Keratinocyte (primary cell): ENCODE measurements at regions not wholly inside any gene's neighbourhood (a gene's known extent, or its start where the extent isn't known, plus 50 kb on each side); places are given as distances from the start of the nearest gene placed in this dataset.

ENCODE experiments used
- EZH2 ChIP-seq: IDR thresholded peaks from one replicate; pipeline ENCODE4 v1.6.1; 2012; ENCODE audit warnings: inconsistent platforms, mild to moderate bottlenecking, low read length, moderate library complexity
- TF ChIP-seq, protein P1 (sequence below), 3 experiments: IDR thresholded peaks in 1 of 3; conservative IDR thresholded peaks in 1 of 3; optimal IDR thresholded peaks in 1 of 3; 2 replicates in 2 of 3; 3 replicates in 1 of 3; pipeline versions ENCODE3 to v1.5.1; 2011; ENCODE audit warnings: low read length in 3 of 3, mild to moderate bottlenecking in 3 of 3, moderate library complexity in 2 of 3, control low read depth in 1 of 3, inconsistent platforms in 1 of 3; ENCODE audit not compliant: insufficient read depth in 2 of 3; ENCODE audit errors: extremely low read depth in 1 of 3

- TF ChIP-seq, protein P1, sequence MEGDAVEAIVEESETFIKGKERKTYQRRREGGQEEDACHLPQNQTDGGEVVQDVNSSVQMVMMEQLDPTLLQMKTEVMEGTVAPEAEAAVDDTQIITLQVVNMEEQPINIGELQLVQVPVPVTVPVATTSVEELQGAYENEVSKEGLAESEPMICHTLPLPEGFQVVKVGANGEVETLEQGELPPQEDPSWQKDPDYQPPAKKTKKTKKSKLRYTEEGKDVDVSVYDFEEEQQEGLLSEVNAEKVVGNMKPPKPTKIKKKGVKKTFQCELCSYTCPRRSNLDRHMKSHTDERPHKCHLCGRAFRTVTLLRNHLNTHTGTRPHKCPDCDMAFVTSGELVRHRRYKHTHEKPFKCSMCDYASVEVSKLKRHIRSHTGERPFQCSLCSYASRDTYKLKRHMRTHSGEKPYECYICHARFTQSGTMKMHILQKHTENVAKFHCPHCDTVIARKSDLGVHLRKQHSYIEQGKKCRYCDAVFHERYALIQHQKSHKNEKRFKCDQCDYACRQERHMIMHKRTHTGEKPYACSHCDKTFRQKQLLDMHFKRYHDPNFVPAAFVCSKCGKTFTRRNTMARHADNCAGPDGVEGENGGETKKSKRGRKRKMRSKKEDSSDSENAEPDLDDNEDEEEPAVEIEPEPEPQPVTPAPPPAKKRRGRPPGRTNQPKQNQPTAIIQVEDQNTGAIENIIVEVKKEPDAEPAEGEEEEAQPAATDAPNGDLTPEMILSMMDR (optimal IDR thresholded peaks at IDR 0.05 in 1 of 3, IDR thresholded peaks at IDR 0.05 in 1 of 3, conservative IDR thresholded peaks at IDR 0.05 in 1 of 3; ENCODE audit: extremely low read depth in 1 of 3, insufficient read depth in 2 of 3, low read length in 3 of 3), result no peak
- no peak for TF ChIP-seq EZH2
Measured at GRCh38 chr20:53707371-53708055, 113.9 kb upstream of the ZNF217 start.
